Heart right ventricle (tissue), 16 donors: ENCODE measurements at regions not wholly inside any gene's neighbourhood (a gene's known extent, or its start where the extent isn't known, plus 50 kb on each side); places are given as distances from the start of the nearest gene placed in this dataset.

Experiments
- ATAC-seq, 8 donors: fragments of 200-7000 bp; cut with Tn5 transposase; one replicate each; pipeline ENCODE4 v1.9.1; 2020; ENCODE audit warnings: mild to moderate bottlenecking in 8 of 8, moderate library complexity in 8 of 8, moderate number of reproducible peaks in 1 of 8
- DNase-seq, 2 donors: peaks; one replicate each; pipeline ENCODE4 v3.0.0-alpha.2; 2020
- H3K27ac ChIP-seq, 10 donors: fragments of 200-600 bp; sonication (generic) in 2 of 10; one replicate each; pipeline versions ENCODE4 v1.5.0 to v1.8.0; 2020 to 2022; ENCODE audit warnings: mild to moderate bottlenecking in 3 of 10
- H3K27me3 ChIP-seq, 7 donors: fragments of 200-600 bp; one replicate each; pipeline ENCODE4 v1.8.0; 2021 to 2022; ENCODE audit warnings: mild to moderate bottlenecking in 2 of 7
- H3K36me3 ChIP-seq, 9 donors: fragments of 200-600 bp; sonication (generic) in 1 of 9; one replicate each; pipeline versions ENCODE4 v1.5.0 to v1.8.0; 2020 to 2022; ENCODE audit warnings: mild to moderate bottlenecking in 2 of 9
- H3K4me1 ChIP-seq, 9 donors: fragments of 200-600 bp; sonication (generic) in 1 of 9; one replicate each; pipeline versions ENCODE4 v1.5.0 to v1.8.0; 2020 to 2022; ENCODE audit warnings: mild to moderate bottlenecking in 4 of 9
- H3K4me3 ChIP-seq, 10 donors: fragments of 200-600 bp; sonication (generic) in 2 of 10; one replicate each; pipeline versions ENCODE4 v1.5.0 to v1.8.0; 2020 to 2022; ENCODE audit warnings: mild to moderate bottlenecking in 7 of 10, moderate library complexity in 2 of 10
- H3K9me3 ChIP-seq, 11 donors: fragments of 200-600 bp in 10 of 11; sonication (generic) in 2 of 11; one replicate each; pipeline versions ENCODE4 v1.5.0 to v1.8.0; 2013 to 2022; ENCODE audit warnings: mild to moderate bottlenecking in 2 of 11, control low read depth in 1 of 11, moderate library complexity in 1 of 11
- CTCF ChIP-seq, 9 donors: fragments of 200-600 bp; sonication (generic) in 2 of 9; IDR thresholded peaks; one replicate each; pipeline versions ENCODE4 v1.5.0 to v1.8.0; 2021 to 2022; ENCODE audit warnings: antibody characterized with exemption in 9 of 9, mild to moderate bottlenecking in 5 of 9, moderate library complexity in 1 of 9
- WGBS, 2 donors: extraction: QIAGEN DNeasy Blood & Tissue Kit; methylation state at CpG; one replicate each; pipeline ENCODE4 v1.1.7; 2013; ENCODE audit warnings: inconsistent platforms in 1 of 2; 5-methylcytosine and 5-hydroxymethylcytosine counted together
- intact Hi-C, 10 donors: fragments of 100-400 bp; cut with DNase I; formaldehyde crosslinking; loops; one replicate each; pipeline versions ENCODE4 v1.11.1 to v1.14.2; 2022
- donor health status: Arrhythmogenic right ventricular cardiomyopathy.
- donor health status: ischemic (EF 13 %, LVEDD 7.1; RV severe dilation, severe dysfunction).
- donor health status: healthy with polysubstance abuse.
- donor health status: DM: no; HTN: yes; CAD: no.
- donor health status: DM: no; HTN: no; CAD: no.
- donor health status: ischemic (EF 25% LVEDD 6.9; RV normal size, moderate dysfunction).
- donor health status: ischemic (EF 25% LVEDD 5.7; RV mildly dilated, moderate dysfunction).
- donor health status: healthy.
- donor health status: DM: yes; HTN: yes; CAD: no.
- donor health status: Ischemic cardiomyopathy.
- donor health status: ischemic (EF 35%, LVEDD 5.7; RV mildly dilated, moderate dysfunction).
- donor health status: nonischemic (EF 11% LVEDD 7.7; RV severe dilation, severe dysfunction).
- donor health status: DM: yes; HTN: yes; CAD: no.
- donor health status: PGD.
- donor health status: ischemic (EF 29% LVEDD 5.4; RV normal size, mild dysfunction).
- donor health status: nonischemic (EF 23%, LVEDD 6.1; RV moderate dilation, normal function).

- H3K4me1 ChIP-seq = no peaks in the 10 kb centered on the region
- intact Hi-C loops = no loop called here
- peaks cover 0 to 7% (median 0%) of the 10 kb centered on the region in 11 donors for H3K9me3 ChIP-seq
- no peaks in the 10 kb centered on the region for H3K27me3 ChIP-seq
- no peaks in the 10 kb centered on the region for H3K36me3 ChIP-seq
- TF ChIP-seq CTCF (IDR thresholded peaks at IDR 0.05) = no peak
- DNase-seq (no peak), ATAC-seq (no peak)
- no peak overlapping the region for H3K27ac ChIP-seq
- no peak overlapping the region for H3K4me3 ChIP-seq
These were observed 391.0 kb downstream of the TMX3 start for GRCh38 chr18:68323921-68324320.

- DNase-seq (no peak), ATAC-seq (no peak)
- Histone ChIP-seq H3K27me3 (no peaks in the 10 kb centered on the region), H3K27ac (no peak overlapping the region), H3K36me3 (no peaks in the 10 kb centered on the region), H3K4me3 (peak overlapping the region in 5 of 10 donors; percentile 14 to 28 (median 25)), H3K4me1 (no peaks in the 10 kb centered on the region), H3K9me3 (peaks cover 0 to 8% (median 0%) of the 10 kb centered on the region in 11 donors)
- no peak for TF ChIP-seq CTCF (IDR thresholded peaks at IDR 0.05)
- intact Hi-C loops = no loop called here
- WGBS, 2 donors = 42 to 47% methylated on average over 3 of the region's 3 CpGs
These were observed 398.3 kb downstream of the TMX3 start for GRCh38 chr18:68316636-68317035.

GRCh38 chr18:68314403-68314802, 400.5 kb downstream of the TMX3 start:
- H3K36me3 ChIP-seq = no peaks in the 10 kb centered on the region
- no peak for ATAC-seq
- no peak overlapping the region for H3K4me3 ChIP-seq
- intact Hi-C loops = no loop called here
- WGBS, 2 donors = 77 to 80% methylated on average over 4 of the region's 4 CpGs
- no peak for DNase-seq
- no peak overlapping the region for H3K27ac ChIP-seq
- H3K27me3 ChIP-seq = no peaks in the 10 kb centered on the region
- H3K4me1 ChIP-seq = no peaks in the 10 kb centered on the region
- TF ChIP-seq CTCF (IDR thresholded peaks at IDR 0.05) = no peak
- H3K9me3 ChIP-seq = peaks cover 0 to 3% (median 0%) of the 10 kb centered on the region in 11 donors

GRCh38 chr18:68301441-68301840, 413.5 kb downstream of the TMX3 start:
- no peak for DNase-seq
- Histone ChIP-seq H3K4me1 (no peaks in the 10 kb centered on the region), H3K9me3 (no peaks in the 10 kb centered on the region), H3K27me3 (no peaks in the 10 kb centered on the region), H3K36me3 (no peaks in the 10 kb centered on the region), H3K4me3 (no peak overlapping the region), H3K27ac (no peak overlapping the region)
- WGBS, 2 donors = 73 to 82% methylated on average over 3 of the region's 3 CpGs
- no peak for ATAC-seq
- intact Hi-C loops = no loop called here
- TF ChIP-seq CTCF (IDR thresholded peaks at IDR 0.05) = no peak

- WGBS, 2 donors = 81 to 91% methylated on average over 3 of the region's 3 CpGs
- Histone ChIP-seq H3K36me3 (no peaks in the 10 kb centered on the region), H3K27me3 (no peaks in the 10 kb centered on the region), H3K27ac (no peak overlapping the region), H3K4me1 (no peaks in the 10 kb centered on the region), H3K4me3 (no peak overlapping the region), H3K9me3 (peaks cover 0 to 2% (median 0%) of the 10 kb centered on the region in 11 donors)
- intact Hi-C loops = no loop called here
- no peak for TF ChIP-seq CTCF (IDR thresholded peaks at IDR 0.05)
- DNase-seq (no peak), ATAC-seq (no peak)
These were observed 415.0 kb downstream of the TMX3 start for GRCh38 chr18:68299906-68300305.
